Osteoblast (primary cell): ENCODE measurements at regions not wholly inside any gene's neighbourhood (a gene's known extent, or its start where the extent isn't known, plus 50 kb on each side); places are given as distances from the start of the nearest gene placed in this dataset.

Experiments
- DNase-seq: peaks from one replicate; pipeline ENCODE4 v3.0.0; 2011; ENCODE audit warnings: low spot score, mixed read lengths; ENCODE audit not compliant: insufficient read length; ENCODE audit errors: missing footprints
- H2AFZ ChIP-seq: 2 replicates; pipeline ENCODE4 v1.6.0; 2011; ENCODE audit warnings: mild to moderate bottlenecking, low read length
- H3K27ac ChIP-seq: 2 replicates; pipeline ENCODE4 v1.5.1; 2011; ENCODE audit warnings: mild to moderate bottlenecking, low read depth, low read length, moderate library complexity
- H3K27me3 ChIP-seq: 2 replicates; pipeline ENCODE4 v1.6.0; 2012; ENCODE audit warnings: mild to moderate bottlenecking, control low read depth, inconsistent platforms, low read length, moderate library complexity; ENCODE audit not compliant: insufficient read depth
- H3K36me3 ChIP-seq: 2 replicates; pipeline ENCODE4 v1.5.1; 2011; ENCODE audit warnings: mild to moderate bottlenecking, low read length, control low read depth, moderate library complexity; ENCODE audit not compliant: insufficient read depth
- H3K4me1 ChIP-seq: 2 replicates; pipeline ENCODE4 v1.5.1; 2011; ENCODE audit warnings: mild to moderate bottlenecking, low read length, control low read depth, moderate library complexity; ENCODE audit not compliant: insufficient read depth
- H3K4me2 ChIP-seq: 2 replicates; pipeline ENCODE4 v1.6.0; 2011; ENCODE audit warnings: mild to moderate bottlenecking, low read length; ENCODE audit not compliant: insufficient read depth
- H3K4me3 ChIP-seq: fragments of 200-600 bp; sonication (generic); 3 replicates; pipeline ENCODE4 v1.5.1; 2012; ENCODE audit warnings: mild to moderate bottlenecking, low read length, inconsistent platforms; ENCODE audit not compliant: insufficient read depth
- H3K79me2 ChIP-seq: 2 replicates; pipeline ENCODE4 v1.6.0; 2012; ENCODE audit warnings: mild to moderate bottlenecking, low read length, control low read depth, inconsistent platforms; ENCODE audit not compliant: insufficient read depth
- H3K9me3 ChIP-seq: 2 replicates; pipeline ENCODE4 v1.5.1; 2011; ENCODE audit warnings: low read depth, low read length, control low read depth
- H4K20me1 ChIP-seq: 2 replicates; pipeline ENCODE4 v1.6.0; 2012; ENCODE audit warnings: mild to moderate bottlenecking, low read length, control low read depth; ENCODE audit not compliant: insufficient read depth
- CTCF ChIP-seq: IDR thresholded peaks from 2 replicates; pipeline ENCODE4 v1.5.1; 2011; ENCODE audit warnings: mild to moderate bottlenecking, low read depth, low read length, moderate library complexity; ENCODE audit errors: extremely low read depth

GRCh38 chr7:96629884-96630283 lies 79.8 kb downstream of the SEM1 start:
- no peak overlapping the region for H3K4me3 ChIP-seq
- no peaks in the 10 kb centered on the region for H3K79me2 ChIP-seq
- H3K27me3 ChIP-seq = no peaks in the 10 kb centered on the region
- no peak overlapping the region for H2AFZ ChIP-seq
- no peaks in the 10 kb centered on the region for H3K9me3 ChIP-seq
- no peak overlapping the region for H3K27ac ChIP-seq
- no peaks in the 10 kb centered on the region for H4K20me1 ChIP-seq
- no peaks in the 10 kb centered on the region for H3K36me3 ChIP-seq
- H3K4me1 ChIP-seq = no peaks in the 10 kb centered on the region
- H3K4me2 ChIP-seq = no peak overlapping the region
- DNase-seq = no peak
- TF ChIP-seq CTCF = no peak

DNA sequence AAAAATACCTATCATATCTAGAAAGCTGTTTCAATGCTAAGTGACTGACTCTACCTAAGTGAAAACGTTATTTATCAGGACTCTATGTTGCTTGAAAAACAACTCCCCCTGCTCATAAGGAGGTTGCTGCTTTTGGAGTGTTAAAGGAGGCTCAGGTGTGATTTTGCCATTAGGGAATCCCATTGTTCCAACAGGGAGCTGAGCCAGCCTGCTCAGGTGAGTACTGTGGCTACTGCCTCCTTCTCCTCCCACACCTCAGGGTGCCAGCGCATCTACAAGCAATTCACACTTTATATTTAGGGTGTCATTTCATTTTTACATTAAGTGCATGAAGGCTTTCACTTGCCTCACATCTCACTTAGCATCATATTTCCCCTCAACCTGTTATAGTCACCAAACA lies 84.7 kb downstream of the SEM1 start:
- Histone ChIP-seq H3K27me3 (no peaks in the 10 kb centered on the region), H3K4me2 (no peak overlapping the region), H3K79me2 (no peaks in the 10 kb centered on the region), H4K20me1 (no peaks in the 10 kb centered on the region), H3K36me3 (no peaks in the 10 kb centered on the region), H3K27ac (no peak overlapping the region), H3K4me3 (no peak overlapping the region), H3K4me1 (no peaks in the 10 kb centered on the region), H3K9me3 (no peaks in the 10 kb centered on the region), H2AFZ (no peak overlapping the region)
- no peak for DNase-seq
- no peak for TF ChIP-seq CTCF

GRCh38 chr7:96621932-96622331 lies 87.7 kb downstream of the SEM1 start:
- no peak for TF ChIP-seq CTCF
- Histone ChIP-seq H3K4me2 (no peak overlapping the region), H3K36me3 (no peaks in the 10 kb centered on the region), H3K4me1 (no peaks in the 10 kb centered on the region), H3K4me3 (no peak overlapping the region), H2AFZ (no peak overlapping the region), H4K20me1 (no peaks in the 10 kb centered on the region), H3K79me2 (no peaks in the 10 kb centered on the region), H3K27me3 (no peaks in the 10 kb centered on the region), H3K27ac (no peak overlapping the region), H3K9me3 (no peaks in the 10 kb centered on the region)
- no peak for DNase-seq

DNA sequence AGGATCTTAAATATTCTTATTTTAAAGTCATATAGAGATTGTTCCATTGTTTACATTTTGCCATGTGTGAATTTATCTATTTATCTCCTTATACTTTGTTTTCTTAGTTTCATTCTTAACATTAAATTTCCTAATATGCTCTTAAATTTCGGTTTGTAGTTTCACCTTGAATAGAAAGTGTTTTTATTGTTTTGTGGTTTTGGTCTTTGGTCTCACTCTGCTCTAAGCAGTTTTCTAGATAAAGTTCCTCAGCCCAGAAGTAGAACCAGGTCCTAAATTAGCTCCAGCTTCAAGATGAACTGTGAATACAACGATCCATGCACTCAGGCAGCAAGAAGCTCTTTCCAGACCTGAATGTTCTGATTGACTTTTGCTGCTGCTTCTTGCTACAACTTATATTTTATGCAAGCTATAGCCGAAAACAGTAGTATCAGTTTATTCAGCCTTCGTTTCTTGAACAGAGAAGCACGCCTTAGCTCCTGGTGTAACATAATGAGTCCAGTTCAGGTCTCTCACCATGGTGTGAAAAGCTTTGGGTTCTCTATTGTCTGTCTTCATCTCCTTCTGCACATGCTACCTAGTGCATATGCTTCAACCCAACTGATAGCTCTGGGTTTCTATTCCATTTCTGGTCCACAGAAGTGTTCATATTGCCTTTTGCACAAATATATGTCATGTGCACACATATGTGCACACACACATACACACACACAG lies 95.3 kb downstream of the SEM1 start:
- Histone ChIP-seq H3K27ac (no peak overlapping the region), H3K36me3 (no peaks in the 10 kb centered on the region)
- DNase-seq = no peak

More for the DNA sequence above, 95.3 kb downstream of the SEM1 start:
- H3K4me1 ChIP-seq = no peaks in the 10 kb centered on the region
- H3K27me3 ChIP-seq = no peaks in the 10 kb centered on the region
- H3K4me3 ChIP-seq = no peak overlapping the region
- no peaks in the 10 kb centered on the region for H3K9me3 ChIP-seq
- no peaks in the 10 kb centered on the region for H4K20me1 ChIP-seq
- TF ChIP-seq CTCF = no peak
- H3K79me2 ChIP-seq = no peaks in the 10 kb centered on the region
- no peak overlapping the region for H2AFZ ChIP-seq
- no peak overlapping the region for H3K4me2 ChIP-seq
